ENCODE measurements at regions not wholly inside any gene's neighbourhood (a gene's known extent, or its start where the extent isn't known, plus 50 kb on each side); places are given as distances from the start of the nearest gene placed in this dataset.

DNA sequence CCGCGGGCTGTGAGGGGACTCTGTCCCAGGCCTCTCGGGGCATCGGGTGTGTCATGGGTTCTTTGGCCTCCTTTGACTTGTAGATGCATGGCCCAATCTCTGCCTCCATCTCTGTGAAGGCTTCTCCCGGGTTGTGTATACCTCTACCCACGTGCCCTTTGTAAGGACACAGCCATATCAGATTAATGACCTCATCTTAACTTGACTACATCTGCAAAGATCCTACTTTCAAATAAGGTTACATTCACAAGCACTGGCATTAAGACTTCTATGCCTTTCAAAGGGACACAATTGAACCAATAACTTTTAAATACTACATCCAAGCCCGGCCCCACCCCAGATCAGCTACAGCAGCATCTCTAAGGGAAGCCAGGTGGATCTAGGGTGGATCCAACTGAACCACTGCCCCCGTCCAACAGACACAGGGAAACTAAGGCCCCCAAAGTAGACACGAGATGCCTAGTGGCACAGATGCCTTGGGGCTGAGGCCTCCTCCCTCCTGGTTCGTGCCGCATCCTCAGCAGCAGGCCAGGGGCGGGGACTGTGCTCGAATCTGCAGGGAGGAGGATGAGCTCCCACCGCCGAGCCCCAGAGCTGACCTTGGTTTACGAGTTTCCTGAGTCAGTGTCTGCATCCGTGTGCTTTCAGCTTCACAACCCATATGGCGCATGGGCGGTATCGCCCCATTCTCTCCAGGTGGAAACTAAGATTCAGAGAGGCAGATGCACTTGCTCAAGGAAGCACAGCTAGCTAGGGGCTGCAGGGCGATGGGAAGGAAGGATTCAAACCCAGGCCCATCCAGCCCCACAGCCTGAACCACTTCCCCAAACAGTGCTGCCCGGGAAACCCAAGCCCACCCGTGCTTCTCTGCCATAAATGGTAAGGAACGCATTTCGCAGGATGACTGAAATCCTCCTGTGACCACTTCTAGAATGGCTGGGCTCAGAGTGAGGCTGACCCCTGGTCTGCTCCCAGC lies 353.3 kb downstream of the C16orf95 start:
- TF ChIP-seq TAF1 (IDR thresholded peaks at IDR 0.05; ENCODE audit: borderline replicate concordance, insufficient read depth, low read length) (no peak), FOXP2 (optimal IDR thresholded peaks at IDR 0.05; ENCODE audit: borderline replicate concordance, extremely low read depth, extremely low read length, insufficient read depth) (no peak), POLR2AphosphoS5 (IDR thresholded peaks at IDR 0.05; ENCODE audit: low read depth, low read length) (no peak), SIN3A (IDR thresholded peaks at IDR 0.05; ENCODE audit: borderline replicate concordance, insufficient read depth, low read length) (no peak)
- TF ChIP-seq, protein P1, sequence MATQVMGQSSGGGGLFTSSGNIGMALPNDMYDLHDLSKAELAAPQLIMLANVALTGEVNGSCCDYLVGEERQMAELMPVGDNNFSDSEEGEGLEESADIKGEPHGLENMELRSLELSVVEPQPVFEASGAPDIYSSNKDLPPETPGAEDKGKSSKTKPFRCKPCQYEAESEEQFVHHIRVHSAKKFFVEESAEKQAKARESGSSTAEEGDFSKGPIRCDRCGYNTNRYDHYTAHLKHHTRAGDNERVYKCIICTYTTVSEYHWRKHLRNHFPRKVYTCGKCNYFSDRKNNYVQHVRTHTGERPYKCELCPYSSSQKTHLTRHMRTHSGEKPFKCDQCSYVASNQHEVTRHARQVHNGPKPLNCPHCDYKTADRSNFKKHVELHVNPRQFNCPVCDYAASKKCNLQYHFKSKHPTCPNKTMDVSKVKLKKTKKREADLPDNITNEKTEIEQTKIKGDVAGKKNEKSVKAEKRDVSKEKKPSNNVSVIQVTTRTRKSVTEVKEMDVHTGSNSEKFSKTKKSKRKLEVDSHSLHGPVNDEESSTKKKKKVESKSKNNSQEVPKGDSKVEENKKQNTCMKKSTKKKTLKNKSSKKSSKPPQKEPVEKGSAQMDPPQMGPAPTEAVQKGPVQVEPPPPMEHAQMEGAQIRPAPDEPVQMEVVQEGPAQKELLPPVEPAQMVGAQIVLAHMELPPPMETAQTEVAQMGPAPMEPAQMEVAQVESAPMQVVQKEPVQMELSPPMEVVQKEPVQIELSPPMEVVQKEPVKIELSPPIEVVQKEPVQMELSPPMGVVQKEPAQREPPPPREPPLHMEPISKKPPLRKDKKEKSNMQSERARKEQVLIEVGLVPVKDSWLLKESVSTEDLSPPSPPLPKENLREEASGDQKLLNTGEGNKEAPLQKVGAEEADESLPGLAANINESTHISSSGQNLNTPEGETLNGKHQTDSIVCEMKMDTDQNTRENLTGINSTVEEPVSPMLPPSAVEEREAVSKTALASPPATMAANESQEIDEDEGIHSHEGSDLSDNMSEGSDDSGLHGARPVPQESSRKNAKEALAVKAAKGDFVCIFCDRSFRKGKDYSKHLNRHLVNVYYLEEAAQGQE (IDR thresholded peaks at IDR 0.05; ENCODE audit: insufficient read depth in 1 of 2, low read depth in 2 of 2, low read length in 2 of 2) = no peak

DNA sequence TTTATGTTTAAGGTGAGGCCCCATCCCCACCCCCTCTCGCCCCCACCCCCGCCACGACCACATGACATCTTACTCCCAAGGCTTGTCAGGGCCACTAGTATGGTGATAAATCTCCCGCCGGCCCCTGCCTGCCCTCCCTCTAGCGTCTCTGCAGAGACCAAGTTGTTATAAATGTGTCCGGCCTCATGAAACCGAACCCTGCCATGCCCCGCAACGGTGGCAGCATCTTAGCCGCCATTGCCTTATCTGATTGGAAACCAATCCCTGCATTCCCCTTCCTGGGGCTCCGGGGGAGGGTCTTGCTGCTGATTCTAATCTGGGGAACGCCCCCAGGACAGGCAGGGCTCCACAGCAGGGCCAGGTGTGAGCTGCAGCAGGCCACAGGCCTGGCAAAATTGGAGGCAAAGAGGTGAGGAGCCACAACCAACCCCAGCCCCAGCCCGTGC lies 352.4 kb downstream of the C16orf95 start:
- TF ChIP-seq SIN3A (IDR thresholded peaks at IDR 0.05; ENCODE audit: borderline replicate concordance, insufficient read depth, low read length) (no peak), TAF1 (IDR thresholded peaks at IDR 0.05; ENCODE audit: borderline replicate concordance, insufficient read depth, low read length) (no peak), POLR2AphosphoS5 (IDR thresholded peaks at IDR 0.05; ENCODE audit: low read depth, low read length) (no peak), FOXP2 (optimal IDR thresholded peaks at IDR 0.05; ENCODE audit: borderline replicate concordance, extremely low read depth, extremely low read length, insufficient read depth) (no peak)
- TF ChIP-seq, protein P1 (IDR thresholded peaks at IDR 0.05; ENCODE audit: insufficient read depth in 1 of 2, low read depth in 2 of 2, low read length in 2 of 2) = no peak

DNA sequence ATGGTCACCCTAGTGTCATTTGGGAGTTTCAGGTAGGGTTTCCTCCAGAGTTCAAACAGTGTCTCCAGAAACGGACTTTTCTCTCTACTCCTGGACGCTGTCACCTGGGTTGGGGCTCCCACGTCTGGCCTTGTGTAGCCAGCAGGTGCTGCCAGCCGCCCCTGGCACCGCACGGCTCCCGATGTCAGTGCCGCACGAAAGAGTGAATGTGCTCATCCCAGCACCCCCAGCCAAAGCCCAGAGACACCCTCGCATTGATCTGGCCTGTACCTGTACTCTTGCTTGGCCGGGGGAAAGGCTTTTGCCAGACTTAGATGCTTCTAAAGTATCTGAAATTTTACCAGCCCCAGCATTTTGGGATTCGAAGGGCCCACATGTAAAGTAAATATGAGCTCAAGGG lies 351.9 kb downstream of the C16orf95 start:
- TF ChIP-seq SIN3A (IDR thresholded peaks at IDR 0.05; ENCODE audit: borderline replicate concordance, insufficient read depth, low read length) (no peak), TAF1 (IDR thresholded peaks at IDR 0.05; ENCODE audit: borderline replicate concordance, insufficient read depth, low read length) (no peak), POLR2AphosphoS5 (IDR thresholded peaks at IDR 0.05; ENCODE audit: low read depth, low read length) (no peak)
- TF ChIP-seq, protein P1 (IDR thresholded peaks at IDR 0.05; ENCODE audit: insufficient read depth in 1 of 2, low read depth in 2 of 2, low read length in 2 of 2) = no peak

DNA sequence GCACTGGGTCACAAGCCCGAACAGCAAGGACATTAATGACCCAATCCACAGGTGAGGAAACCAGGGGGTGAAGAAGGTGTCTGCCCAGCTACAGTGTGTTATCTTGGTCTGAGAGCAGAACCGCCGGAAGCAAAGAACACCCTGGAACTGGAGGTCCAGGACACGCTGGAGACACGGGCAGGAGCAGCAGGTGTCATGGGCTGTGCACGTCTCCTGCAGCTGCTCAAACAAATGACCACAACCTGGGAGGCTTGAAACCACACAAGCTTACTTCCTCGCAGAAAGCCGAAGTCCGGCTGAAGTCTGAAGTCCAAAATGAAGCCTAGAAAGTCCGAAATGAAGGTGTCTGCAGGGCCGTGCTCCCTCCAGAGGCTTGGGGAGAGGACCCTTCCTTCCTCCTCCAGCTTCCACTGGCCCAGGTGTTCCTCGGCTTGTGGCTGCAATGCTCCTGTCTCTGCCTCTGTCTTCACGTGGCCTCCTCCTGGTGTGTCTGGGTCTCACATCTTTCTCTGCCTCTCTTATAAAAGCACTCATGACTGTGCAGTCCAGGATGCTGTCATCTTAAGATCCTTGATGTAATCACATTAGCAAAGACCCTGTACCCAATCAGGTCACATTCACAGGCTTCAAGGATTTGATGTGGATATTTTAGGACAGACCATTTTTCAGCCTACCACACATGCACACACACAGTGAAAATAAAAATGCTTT lies 351.2 kb downstream of the C16orf95 start:
- TF ChIP-seq TAF1 (IDR thresholded peaks at IDR 0.05; ENCODE audit: borderline replicate concordance, insufficient read depth, low read length) = no peak
- TF ChIP-seq, protein P1 (IDR thresholded peaks at IDR 0.05; ENCODE audit: insufficient read depth in 1 of 2, low read depth in 2 of 2, low read length in 2 of 2) = no peak
- TF ChIP-seq FOXP2 (optimal IDR thresholded peaks at IDR 0.05; ENCODE audit: borderline replicate concordance, extremely low read depth, extremely low read length, insufficient read depth) = no peak
- no peak for TF ChIP-seq SIN3A (IDR thresholded peaks at IDR 0.05; ENCODE audit: borderline replicate concordance, insufficient read depth, low read length)
- TF ChIP-seq POLR2AphosphoS5 (IDR thresholded peaks at IDR 0.05; ENCODE audit: low read depth, low read length) = no peak
